H54 (cell line): ENCODE measurements at regions not wholly inside any gene's neighbourhood (a gene's known extent, or its start where the extent isn't known, plus 50 kb on each side); places are given as distances from the start of the nearest gene placed in this dataset.

Source experiments
- DNase-seq: peaks from one replicate; pipeline ENCODE4 v3.0.0; 2011; ENCODE audit warnings: low spot score, mixed read lengths; ENCODE audit not compliant: insufficient read length
- FAIRE-seq: peaks from 3 replicates; lab custom pipeline; 2011; peaks lifted over from hg19 to GRCh38; lab: Jason Lieb, UNC
- POLR2A ChIP-seq: IDR thresholded peaks from 2 replicates; pipeline ENCODE4 v1.6.1; 2011; ENCODE audit warnings: low read depth, mild to moderate bottlenecking, low read length

GRCh38 chr4:141783770-141784169 is 147.4 kb downstream of the IL15 start:
- no peak for TF ChIP-seq POLR2A
- DNase-seq (no peak), FAIRE-seq (no peak)

DNA sequence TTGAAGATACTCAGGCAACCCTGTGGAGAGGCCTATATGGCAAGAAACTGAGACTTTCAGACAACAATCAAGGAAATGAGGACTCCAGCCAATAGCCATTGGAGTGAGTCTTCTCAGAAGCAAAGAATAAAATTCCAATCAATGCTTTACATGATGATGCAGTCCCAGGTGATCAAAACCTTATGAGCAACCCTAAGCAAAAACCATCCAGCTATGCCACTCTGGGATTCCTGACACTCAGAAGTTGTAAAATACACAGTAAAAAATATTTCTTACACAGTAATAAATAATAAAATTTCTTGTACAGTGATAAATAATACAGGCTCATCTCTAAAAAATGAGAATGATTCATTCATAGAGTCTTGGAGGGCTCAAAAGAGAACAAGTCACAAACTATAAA is 150.6 kb downstream of the IL15 start:
- no peak for FAIRE-seq
- no peak for DNase-seq
- TF ChIP-seq POLR2A: no peak

DNA sequence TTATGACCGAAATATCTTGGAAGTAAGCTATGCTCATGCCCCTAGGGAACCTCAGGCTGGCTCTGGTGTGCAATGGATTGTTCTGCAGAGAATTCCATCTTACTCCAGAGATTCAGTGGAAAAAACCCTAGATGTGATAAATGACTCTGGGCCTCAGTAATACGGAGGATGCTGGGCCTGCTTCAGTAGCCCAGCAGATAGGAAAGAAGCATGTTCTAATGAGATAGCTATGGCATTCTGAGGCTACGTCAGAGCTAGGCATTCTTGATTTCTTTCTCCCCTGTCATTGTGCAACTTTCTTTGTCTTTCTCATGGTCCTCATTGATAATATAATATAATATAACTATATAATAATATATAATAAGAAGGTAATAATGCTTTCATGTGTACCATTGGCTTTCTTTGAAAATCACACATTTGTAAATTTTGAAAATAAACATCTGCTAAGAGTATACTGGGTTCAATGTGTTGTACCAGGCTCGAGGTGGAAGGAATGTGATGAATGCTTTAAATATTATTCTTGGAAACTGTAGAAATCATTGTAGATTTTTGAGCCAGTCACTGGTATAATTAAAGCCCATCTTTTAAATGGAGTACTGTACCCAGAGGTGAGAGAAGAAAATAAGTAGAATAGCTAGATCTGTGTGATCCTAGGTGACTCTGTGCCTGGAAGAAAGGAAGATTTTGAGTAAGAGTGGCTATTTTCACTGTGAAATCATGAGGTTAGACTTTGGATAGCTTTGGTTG is 152.0 kb downstream of the IL15 start:
- FAIRE-seq (no peak), DNase-seq (no peak)
- TF ChIP-seq POLR2A: no peak

DNA sequence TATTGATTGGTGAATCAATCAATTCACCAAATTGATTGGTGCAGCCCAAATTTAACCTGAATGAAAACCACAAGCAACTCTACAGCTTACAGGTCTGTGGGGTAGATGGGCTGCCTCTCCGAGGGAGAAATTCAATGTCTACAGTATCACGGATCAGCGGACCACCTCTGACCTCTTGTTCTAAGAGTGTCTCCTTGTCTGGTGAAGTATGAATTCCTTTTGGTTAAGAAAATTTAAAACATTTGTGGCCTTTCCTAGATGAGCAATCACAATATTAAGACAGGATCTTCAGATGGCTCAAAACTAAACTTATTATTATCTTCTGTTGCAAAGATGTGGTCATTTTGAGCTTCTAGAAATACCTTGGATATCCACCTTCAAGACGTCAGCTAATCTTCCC is 153.3 kb downstream of the IL15 start:
- DNase-seq (no peak), FAIRE-seq (no peak)
- no peak for TF ChIP-seq POLR2A

DNA sequence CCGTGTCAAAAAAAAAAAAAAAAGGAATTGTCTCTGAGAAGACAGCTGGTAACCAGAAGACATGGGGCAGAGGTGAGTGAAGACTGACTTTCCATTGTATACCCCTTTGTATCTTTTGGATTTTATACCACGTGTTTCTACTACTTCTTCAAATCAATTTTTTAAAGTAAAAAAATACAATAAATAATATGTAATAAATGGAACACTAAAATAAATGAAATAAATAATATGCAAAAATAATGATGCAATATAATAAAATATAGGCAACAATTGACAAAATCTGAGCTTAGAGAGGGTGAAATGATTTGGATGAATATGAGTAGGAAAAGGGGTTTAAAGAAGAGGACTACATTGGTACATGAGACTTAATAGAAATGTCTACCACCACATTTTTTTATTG is 155.8 kb downstream of the IL15 start:
- FAIRE-seq: no peak
- DNase-seq: no peak
- no peak for TF ChIP-seq POLR2A

DNA sequence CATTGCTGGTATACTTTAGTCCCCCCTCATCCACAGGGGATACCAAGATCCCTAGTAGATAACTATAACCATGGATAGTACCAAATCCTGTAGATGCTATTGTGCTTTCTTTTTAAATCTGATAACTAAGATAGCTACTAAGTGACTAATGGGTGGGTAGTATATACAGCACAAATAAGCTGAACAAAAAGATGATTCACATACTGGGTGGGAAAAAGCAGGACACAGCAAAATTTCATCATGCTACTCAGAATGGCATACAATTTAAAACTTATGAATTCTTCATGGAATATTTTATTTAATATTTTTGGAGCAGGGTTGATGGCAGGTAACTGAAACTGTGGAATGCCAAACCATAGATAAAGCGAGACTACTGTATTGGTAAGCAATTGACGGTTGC is 161.6 kb downstream of the IL15 start:
- TF ChIP-seq POLR2A: no peak
- no peak for FAIRE-seq
- DNase-seq: no peak

DNA sequence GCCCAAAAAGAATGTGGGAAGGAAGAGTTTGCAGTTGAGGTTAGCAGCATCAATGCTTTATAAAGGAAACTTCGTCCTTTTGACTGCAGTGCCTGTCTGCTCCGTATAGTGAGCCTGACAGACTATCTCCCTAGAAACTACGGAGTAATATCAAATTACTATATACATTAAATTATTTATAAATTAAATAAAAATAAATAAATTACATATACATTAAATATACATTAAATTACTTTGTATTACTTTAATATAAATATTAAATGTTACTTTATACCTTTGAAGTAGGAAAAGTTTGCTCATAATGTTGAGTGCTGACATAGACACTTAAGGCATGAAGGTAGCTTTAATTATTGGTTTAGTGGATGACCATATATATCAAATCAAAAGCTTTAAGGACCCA is 165.2 kb downstream of the IL15 start:
- no peak for DNase-seq
- TF ChIP-seq POLR2A: no peak
- no peak for FAIRE-seq

GRCh38 chr4:141802333-141802732 is 165.9 kb downstream of the IL15 start:
- DNase-seq (no peak), FAIRE-seq (peak; percentile 67)
- TF ChIP-seq POLR2A: no peak

DNA sequence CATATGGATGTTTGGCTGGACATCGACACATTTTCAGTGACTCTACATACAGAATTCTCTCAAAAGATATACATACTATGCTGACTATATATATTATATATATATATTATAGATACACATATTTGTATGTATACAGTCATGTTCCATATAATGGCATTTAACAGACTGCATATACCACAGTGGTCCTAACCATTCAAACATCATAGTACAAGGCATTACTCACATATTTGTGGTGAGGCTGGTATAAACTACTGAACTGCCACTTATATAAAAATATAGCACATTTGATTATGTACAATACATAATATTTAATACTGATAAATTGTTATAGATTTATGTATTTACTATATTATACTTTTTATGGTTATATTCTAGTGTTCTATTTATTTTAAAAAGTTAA is 168.5 kb downstream of the IL15 start:
- DNase-seq: no peak
- FAIRE-seq: no peak
- no peak for TF ChIP-seq POLR2A

DNA sequence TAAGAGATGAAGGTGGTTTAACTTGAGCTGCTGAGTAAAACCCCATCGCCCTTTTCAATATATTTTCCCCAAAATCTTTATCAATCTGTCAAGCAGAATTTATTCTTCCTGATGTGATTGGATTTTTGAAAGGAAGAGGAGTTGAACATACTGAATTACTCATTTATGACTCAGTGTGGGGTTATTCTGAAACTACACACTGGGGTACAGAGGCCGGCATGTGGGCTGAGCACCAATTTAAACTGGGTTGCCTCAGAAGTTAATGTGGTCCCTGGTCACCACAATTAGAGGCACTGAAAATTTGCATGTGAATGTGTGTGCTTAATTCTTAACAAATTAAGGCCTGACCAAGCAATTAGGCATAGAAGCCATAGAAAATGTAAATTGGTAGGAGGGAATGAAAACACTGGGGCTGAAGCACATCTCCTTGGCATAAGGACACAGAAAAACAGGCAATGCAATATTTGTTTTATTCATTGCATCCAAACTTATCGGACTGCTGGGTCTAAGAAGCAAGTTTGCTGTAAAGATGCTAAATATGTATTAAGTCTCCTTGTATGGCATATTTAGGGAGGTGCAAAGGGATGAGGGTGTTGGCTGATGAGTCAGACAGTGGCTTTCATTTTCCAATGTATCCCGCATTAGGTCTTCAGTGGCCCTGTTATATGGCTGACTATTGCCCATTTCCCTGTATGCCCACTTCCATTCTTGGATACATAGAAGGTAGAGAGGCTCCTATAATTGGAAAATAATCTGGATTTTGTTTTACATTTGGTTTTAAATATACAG is 170.9 kb downstream of the IL15 start:
- FAIRE-seq: peak; percentile 86
- no peak for DNase-seq
- no peak for TF ChIP-seq POLR2A

- TF ChIP-seq POLR2A: no peak
- no peak for DNase-seq
- no peak for FAIRE-seq
Measured at GRCh38 chr4:141810038-141810711, 173.8 kb downstream of the IL15 start.

- FAIRE-seq (no peak), DNase-seq (no peak)
Measured at GRCh38 chr4:141810712-141811375, 174.5 kb downstream of the IL15 start.

GRCh38 chr4:141812158-141812557 is 175.8 kb downstream of the IL15 start:
- FAIRE-seq (no peak), DNase-seq (no peak)

More at GRCh38 chr4:141810712-141811375, 174.5 kb downstream of the IL15 start:
- TF ChIP-seq POLR2A: no peak

GRCh38 chr4:141814499-141814898 is 178.1 kb downstream of the IL15 start:
- no peak for FAIRE-seq
- DNase-seq: no peak
- TF ChIP-seq POLR2A: no peak

More at GRCh38 chr4:141812158-141812557, 175.8 kb downstream of the IL15 start:
- TF ChIP-seq POLR2A: no peak
